T-cell (primary cell): ENCODE measurements at regions not wholly inside any gene's neighbourhood (a gene's known extent, or its start where the extent isn't known, plus 50 kb on each side); places are given as distances from the start of the nearest gene placed in this dataset.

Source experiments
- ATAC-seq, 4 experiments: fragments of 200-7000 bp in 3 of 4; fragments of 150-1000 bp in 1 of 4; cut with Tn5 transposase; replicated peaks in 1 of 4; 1 replicate in 3 of 4; 2 replicates in 1 of 4; pipeline ENCODE4 v1.10.0; 2021; ENCODE audit warnings: moderate library complexity in 3 of 4, mild to moderate bottlenecking in 2 of 4, moderate number of reproducible peaks in 1 of 4
- CTCF ChIA-PET, 2 donors: fragments of 300-600 bp; sonication (Branson Sonifier 250); formaldehyde crosslinking; loops; one replicate each; lab custom pipeline; 2022; ENCODE audit warnings: antibody characterized with exemption in 2 of 2; lab: Charles Lee
- POLR2A ChIA-PET, 2 donors: fragments of 300-600 bp; sonication (Branson Sonifier 250); formaldehyde crosslinking; loops; one replicate each; lab custom pipeline; 2022; ENCODE audit warnings: antibody characterized with exemption in 2 of 2; lab: Charles Lee
- DNase-seq, 35 experiments: peaks; one replicate each; pipeline versions ENCODE4 v3.0.0 to v3.0.0-alpha.2; 2013 to 2023
- H3K27ac ChIP-seq: one replicate; pipeline ENCODE4 v1.5.1; 2013; ENCODE audit warnings: low read length
- H3K27me3 ChIP-seq, 2 experiments: replicated peaks in 1 of 2; 1 replicate in 1 of 2; 2 replicates in 1 of 2; pipeline versions ENCODE4 v1.6.1 to v1.7.0; 2013; ENCODE audit warnings: low read length in 1 of 2, mixed read lengths in 1 of 2; ENCODE audit not compliant: control insufficient read depth in 2 of 2, insufficient read depth in 2 of 2; ENCODE audit errors: extremely low read depth in 1 of 2
- H3K36me3 ChIP-seq, 2 donors: 1 replicate in 1 of 2; 2 replicates in 1 of 2; pipeline versions ENCODE4 v1.6.1 to v1.7.0; 2013; ENCODE audit warnings: low read length in 1 of 2; ENCODE audit not compliant: control insufficient read depth in 2 of 2, insufficient read depth in 1 of 2; ENCODE audit errors: extremely low read depth in 1 of 2
- H3K4me1 ChIP-seq, 2 experiments: 1 replicate in 1 of 2; 2 replicates in 1 of 2; pipeline versions ENCODE4 v1.6.1 to v1.7.0; 2013; ENCODE audit warnings: low read length in 2 of 2, mixed read lengths in 1 of 2; ENCODE audit not compliant: insufficient read depth in 2 of 2, control insufficient read depth in 1 of 2; ENCODE audit errors: extremely low read depth in 1 of 2
- H3K4me3 ChIP-seq, 2 donors: 1 replicate in 1 of 2; 2 replicates in 1 of 2; pipeline versions ENCODE4 v1.5.1 to v1.7.0; 2013; ENCODE audit warnings: mild to moderate bottlenecking in 2 of 2, low read length in 1 of 2, moderate library complexity in 1 of 2; ENCODE audit not compliant: control insufficient read depth in 1 of 2; ENCODE audit errors: extremely low read depth in 1 of 2
- H3K9me3 ChIP-seq: 2 replicates; pipeline ENCODE4 v1.7.0; 2013
- H3K27ac Mint-ChIP-seq, 2 donors: one replicate each; pipeline ENCODE4 v1.8.0; 2020 to 2021; ENCODE audit warnings: mild to moderate bottlenecking in 2 of 2, mixed read lengths in 2 of 2
- H3K27me3 Mint-ChIP-seq, 2 donors: one replicate each; pipeline ENCODE4 v1.8.0; 2021 to 2022; ENCODE audit warnings: mixed read lengths in 2 of 2
- H3K36me3 Mint-ChIP-seq: one replicate; pipeline ENCODE4 v1.8.0; 2021; ENCODE audit warnings: mixed read lengths
- H3K4me1 Mint-ChIP-seq, 3 donors: one replicate each; pipeline ENCODE4 v1.8.0; 2020 to 2022; ENCODE audit warnings: mixed read lengths in 3 of 3, mild to moderate bottlenecking in 1 of 3
- H3K4me3 Mint-ChIP-seq, 3 donors: one replicate each; pipeline ENCODE4 v1.8.0; 2020 to 2022; ENCODE audit warnings: mild to moderate bottlenecking in 3 of 3, mixed read lengths in 3 of 3, moderate library complexity in 3 of 3
- H3K9me3 Mint-ChIP-seq, 3 donors: one replicate each; pipeline ENCODE4 v1.8.0; 2020 to 2022; ENCODE audit warnings: mixed read lengths in 3 of 3
- WGBS: methylation state at CpG from one replicate; pipeline ENCODE4 v1.1.5; 2013; ENCODE audit warnings: missing lambda C conversion rate; ENCODE audit not compliant: insufficient coverage; 5-methylcytosine and 5-hydroxymethylcytosine counted together

GRCh38 chr2:5026571-5027234, 665.5 kb upstream of the SOX11 start:
- Histone ChIP-seq H3K9me3 (no peaks in the 10 kb centered on the region), H3K4me3 (no peak overlapping the region), H3K27ac (no peak overlapping the region), H3K4me1 (no peaks in the 10 kb centered on the region), H3K36me3 (no peaks in the 10 kb centered on the region), H3K27me3 (no peaks in the 10 kb centered on the region)
- WGBS, result 83% methylated on average over 8 of the region's 9 CpGs
- POLR2A ChIA-PET, result no interaction called here
- H3K36me3 Mint-ChIP-seq, result no peaks in the 10 kb centered on the region
- no peak overlapping the region for H3K27ac Mint-ChIP-seq
- no peaks in the 10 kb centered on the region for H3K27me3 Mint-ChIP-seq
- H3K9me3 Mint-ChIP-seq, result peaks cover 15 to 23% (median 17%) of the 10 kb centered on the region in 3 donors
- ATAC-seq (no peak), DNase-seq (no peak)
- no peaks in the 10 kb centered on the region for H3K4me1 Mint-ChIP-seq
- CTCF ChIA-PET, result no interaction called here
- H3K4me3 Mint-ChIP-seq, result no peak overlapping the region

DNA sequence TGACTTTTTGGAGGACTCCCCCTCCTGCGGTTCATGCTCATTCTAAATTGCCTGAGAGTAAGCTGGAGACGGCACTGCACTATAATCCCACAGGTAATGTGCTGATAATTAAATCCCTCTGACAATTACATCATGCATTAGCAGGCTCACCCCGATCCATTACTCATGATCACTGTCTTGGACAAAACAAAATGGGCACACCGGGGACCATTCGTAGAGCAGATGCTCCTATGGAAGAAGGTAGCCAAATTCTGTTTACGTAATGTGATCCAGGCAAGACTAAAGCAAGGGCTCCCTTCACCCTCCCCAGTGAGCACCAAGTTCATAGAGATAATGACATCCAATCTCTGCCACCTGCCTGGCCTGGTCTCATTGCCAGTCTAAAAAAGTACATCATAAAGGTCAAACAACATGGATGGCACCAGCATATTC, 657.1 kb upstream of the SOX11 start:
- peaks cover 0 to 10% (median under 1%) of the 10 kb centered on the region in 3 donors for H3K9me3 Mint-ChIP-seq
- CTCF ChIA-PET, result no interaction called here
- Histone ChIP-seq H3K4me1 (no peaks in the 10 kb centered on the region), H3K27ac (no peak overlapping the region), H3K4me3 (no peak overlapping the region), H3K9me3 (no peaks in the 10 kb centered on the region), H3K36me3 (no peaks in the 10 kb centered on the region), H3K27me3 (no peaks in the 10 kb centered on the region)
- H3K27ac Mint-ChIP-seq, result no peak overlapping the region
- DNase-seq, result no peak
- H3K4me1 Mint-ChIP-seq, result no peaks in the 10 kb centered on the region
- H3K4me3 Mint-ChIP-seq, result no peak overlapping the region
- no peaks in the 10 kb centered on the region for H3K36me3 Mint-ChIP-seq
- POLR2A ChIA-PET, result no interaction called here
- ATAC-seq, result no peak
- 90% methylated on average over 4 of the region's 6 CpGs for WGBS
- H3K27me3 Mint-ChIP-seq, result no peaks in the 10 kb centered on the region

DNA sequence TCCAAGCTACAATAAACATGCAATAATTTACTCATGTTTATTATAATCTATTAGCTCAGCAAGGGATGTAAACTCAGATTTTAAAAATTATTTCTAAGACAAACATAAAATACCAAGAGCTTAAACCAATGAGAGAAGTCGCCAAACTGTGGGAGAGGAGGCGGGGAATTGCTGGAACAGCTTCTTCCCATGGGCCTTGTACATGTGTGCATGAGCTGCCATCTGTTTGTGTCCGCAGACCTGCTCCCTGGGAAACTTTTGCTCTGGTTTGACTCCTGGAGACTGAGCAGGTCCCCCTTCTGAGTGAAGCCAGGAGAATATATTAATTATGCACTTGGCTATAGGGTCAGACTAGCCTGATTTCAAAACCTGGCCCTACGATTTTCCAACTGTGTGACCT, 655.9 kb upstream of the SOX11 start:
- 50% methylated on average over 1 of the region's 4 CpGs for WGBS
- no peaks in the 10 kb centered on the region for H3K4me1 ChIP-seq
- no peaks in the 10 kb centered on the region for H3K27me3 ChIP-seq
- ChIA-PET CTCF (no interaction called here), POLR2A (no interaction called here)
- DNase-seq, result no peak
- ATAC-seq, result no peak
- Mint-ChIP-seq H3K27me3 (no peaks in the 10 kb centered on the region), H3K9me3 (peaks cover 0 to 10% (median 6%) of the 10 kb centered on the region in 3 donors), H3K4me1 (no peaks in the 10 kb centered on the region), H3K27ac (no peak overlapping the region), H3K36me3 (no peaks in the 10 kb centered on the region), H3K4me3 (no peak overlapping the region)
- no peak overlapping the region for H3K4me3 ChIP-seq
- H3K27ac ChIP-seq, result no peak overlapping the region
- H3K36me3 ChIP-seq, result no peaks in the 10 kb centered on the region
- no peaks in the 10 kb centered on the region for H3K9me3 ChIP-seq

GRCh38 chr2:5039241-5039975, 652.8 kb upstream of the SOX11 start:
- POLR2A ChIA-PET, result no interaction called here
- no CpG with 5 or more reads among the region's 6 CpGs for WGBS

DNA sequence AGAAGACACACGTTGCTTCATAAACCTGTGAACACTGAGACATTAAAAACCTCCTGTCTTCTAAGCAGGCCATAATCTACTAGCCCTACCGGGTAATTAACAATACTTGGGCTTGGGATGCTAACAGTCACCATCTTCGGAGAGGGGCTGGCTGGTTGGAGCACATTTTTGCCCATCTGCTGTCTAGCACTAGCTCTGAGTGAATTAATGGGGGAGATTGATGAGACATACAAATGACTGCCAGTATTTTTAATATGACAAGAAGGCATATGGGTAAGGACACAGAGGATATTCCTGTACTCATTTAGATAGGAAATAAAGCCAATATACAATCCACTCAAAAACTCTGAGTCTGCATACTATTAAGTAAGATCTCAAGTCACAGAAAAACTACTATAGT, 651.6 kb upstream of the SOX11 start:
- Histone ChIP-seq H3K36me3 (no peaks in the 10 kb centered on the region), H3K27ac (no peak overlapping the region), H3K27me3 (no peaks in the 10 kb centered on the region), H3K4me3 (no peak overlapping the region), H3K4me1 (no peaks in the 10 kb centered on the region), H3K9me3 (no peaks in the 10 kb centered on the region)
- Mint-ChIP-seq H3K9me3 (peaks cover 6 to 10% (median 8%) of the 10 kb centered on the region in 3 donors), H3K27me3 (no peaks in the 10 kb centered on the region), H3K36me3 (no peaks in the 10 kb centered on the region), H3K4me3 (no peak overlapping the region), H3K4me1 (no peaks in the 10 kb centered on the region), H3K27ac (no peak overlapping the region)
- POLR2A ChIA-PET, result no interaction called here
- DNase-seq (no peak), ATAC-seq (no peak)
- CTCF ChIA-PET, result no interaction called here
- WGBS, result 78% methylated on average over 3 of the region's 3 CpGs

More at GRCh38 chr2:5039241-5039975, 652.8 kb upstream of the SOX11 start:
- no peak for DNase-seq
- no peaks in the 10 kb centered on the region for H3K36me3 Mint-ChIP-seq
- H3K4me3 Mint-ChIP-seq, result no peak overlapping the region
- no peak overlapping the region for H3K27ac ChIP-seq
- no peaks in the 10 kb centered on the region for H3K27me3 ChIP-seq
- H3K27me3 Mint-ChIP-seq, result no peaks in the 10 kb centered on the region
- CTCF ChIA-PET, result no interaction called here
- ATAC-seq, result no peak
- H3K4me3 ChIP-seq, result no peak overlapping the region
- H3K9me3 ChIP-seq, result no peaks in the 10 kb centered on the region
- no peaks in the 10 kb centered on the region for H3K36me3 ChIP-seq
- no peaks in the 10 kb centered on the region for H3K4me1 Mint-ChIP-seq
- H3K27ac Mint-ChIP-seq, result no peak overlapping the region
- no peaks in the 10 kb centered on the region for H3K4me1 ChIP-seq
- H3K9me3 Mint-ChIP-seq, result peaks cover 4 to 10% (median 6%) of the 10 kb centered on the region in 3 donors

DNA sequence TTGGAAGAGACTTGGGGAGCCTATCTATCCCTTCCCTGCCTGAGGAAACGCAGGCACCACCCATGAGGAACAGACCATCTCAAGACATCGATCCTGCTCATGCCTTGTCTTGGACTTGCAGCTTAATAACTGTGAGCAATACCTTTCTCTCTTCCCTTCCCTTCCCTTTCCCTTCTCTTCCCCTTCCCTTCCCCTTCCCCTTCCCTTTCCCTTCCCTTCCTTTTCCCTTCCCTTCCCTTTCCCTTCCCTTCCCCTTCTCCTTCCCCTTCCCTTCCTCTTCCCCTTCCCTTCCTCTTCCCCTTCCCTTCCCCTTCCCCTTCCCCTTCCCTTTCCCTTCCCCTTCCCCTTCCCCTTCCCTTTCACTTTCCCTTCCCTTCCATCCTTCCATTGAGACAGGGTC, 650.7 kb upstream of the SOX11 start:
- DNase-seq (no peak), ATAC-seq (no peak)
- Histone ChIP-seq H3K36me3 (no peaks in the 10 kb centered on the region), H3K9me3 (no peaks in the 10 kb centered on the region), H3K4me3 (no peak overlapping the region), H3K27ac (no peak overlapping the region), H3K27me3 (no peaks in the 10 kb centered on the region), H3K4me1 (no peaks in the 10 kb centered on the region)
- ChIA-PET POLR2A (no interaction called here), CTCF (no interaction called here)
- peaks cover 6 to 12% (median 8%) of the 10 kb centered on the region in 3 donors for H3K9me3 Mint-ChIP-seq
- H3K27ac Mint-ChIP-seq, result no peak overlapping the region
- H3K36me3 Mint-ChIP-seq, result no peaks in the 10 kb centered on the region
- no peak overlapping the region for H3K4me3 Mint-ChIP-seq
- H3K27me3 Mint-ChIP-seq, result no peaks in the 10 kb centered on the region
- 75% methylated on average over 2 of the region's 2 CpGs for WGBS
- H3K4me1 Mint-ChIP-seq, result no peaks in the 10 kb centered on the region
